HG02943 (cell line): ENCODE measurements at regions not wholly inside any gene's neighbourhood (a gene's known extent, or its start where the extent isn't known, plus 50 kb on each side); places are given as distances from the start of the nearest gene placed in this dataset.
"Not testable (repeated sequence)": the region's sequence is repeated elsewhere in the genome, so short reads cannot be mapped to it uniquely, and the experiment has no call there.

Experiments used
- ATAC-seq: cut with Tn5 transposase; IDR thresholded peaks from one replicate; pipeline ENCODE4 v1.9.1; 2021; ENCODE audit warnings: mild to moderate bottlenecking, low read depth, moderate library complexity; ENCODE audit not compliant: unreplicated experiment

GRCh38 chr1:166304131-166304530 lies 137.3 kb upstream of the FAM78B start:
- ATAC-seq: no peak

- no peak for ATAC-seq
Observed at GRCh38 chr1:166305371-166305770, 138.6 kb upstream of the FAM78B start.

GRCh38 chr1:166307261-166308188 lies 140.7 kb upstream of the FAM78B start:
- no peak for ATAC-seq

- not testable (repeated sequence) for ATAC-seq
Observed at GRCh38 chr1:166316306-166316705, 149.5 kb upstream of the FAM78B start.

GRCh38 chr1:166322470-166322869 lies 155.7 kb upstream of the FAM78B start:
- ATAC-seq: no peak

- no peak for ATAC-seq
Observed at GRCh38 chr1:166327886-166328285, 161.1 kb upstream of the FAM78B start.

GRCh38 chr1:166328956-166329355 lies 162.2 kb upstream of the FAM78B start:
- no peak for ATAC-seq

DNA sequence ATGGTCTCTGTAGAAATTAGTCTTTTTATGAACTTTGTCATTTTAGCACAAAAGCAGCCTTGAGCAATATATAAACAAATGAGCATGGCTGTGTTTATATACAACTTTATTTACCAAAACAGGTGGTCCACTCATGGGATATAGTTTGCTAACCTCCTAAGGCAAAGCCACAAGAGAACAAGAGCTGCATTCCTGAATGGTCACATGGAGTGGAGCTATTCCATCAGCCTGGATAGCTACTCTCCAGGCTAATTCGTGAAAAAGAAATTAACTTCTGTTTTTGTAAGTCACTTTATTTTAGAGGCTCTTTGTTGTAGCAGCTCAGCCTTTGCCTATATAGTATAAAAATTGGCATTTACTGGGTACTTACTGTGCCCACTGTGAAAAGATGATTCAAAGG lies 163.3 kb upstream of the FAM78B start:
- ATAC-seq: no peak

GRCh38 chr1:166338105-166338504 lies 171.3 kb upstream of the FAM78B start:
- no peak for ATAC-seq

- ATAC-seq: no peak
Observed at GRCh38 chr1:166340709-166341108, 173.9 kb upstream of the FAM78B start.

DNA sequence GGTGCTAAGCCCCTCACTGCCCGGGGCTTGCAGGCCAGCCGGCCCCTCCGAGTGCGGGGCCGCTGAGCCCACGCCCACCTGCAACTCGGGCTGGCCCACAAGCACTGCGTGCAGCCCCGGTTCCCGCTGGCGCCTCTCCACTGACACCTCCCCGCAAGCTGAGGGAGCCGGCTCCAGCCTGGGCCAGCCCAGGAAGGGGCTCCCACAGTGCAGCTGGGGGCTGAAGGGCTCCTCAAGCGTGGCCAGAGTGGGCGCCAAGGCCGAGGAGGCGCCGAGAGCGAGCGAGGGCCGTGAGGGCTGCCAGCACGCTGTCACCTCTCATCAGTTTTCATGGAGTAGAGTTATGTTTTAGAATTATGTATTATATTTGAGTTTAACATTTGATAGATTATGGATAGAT lies 176.5 kb upstream of the FAM78B start:
- ATAC-seq: no peak

DNA sequence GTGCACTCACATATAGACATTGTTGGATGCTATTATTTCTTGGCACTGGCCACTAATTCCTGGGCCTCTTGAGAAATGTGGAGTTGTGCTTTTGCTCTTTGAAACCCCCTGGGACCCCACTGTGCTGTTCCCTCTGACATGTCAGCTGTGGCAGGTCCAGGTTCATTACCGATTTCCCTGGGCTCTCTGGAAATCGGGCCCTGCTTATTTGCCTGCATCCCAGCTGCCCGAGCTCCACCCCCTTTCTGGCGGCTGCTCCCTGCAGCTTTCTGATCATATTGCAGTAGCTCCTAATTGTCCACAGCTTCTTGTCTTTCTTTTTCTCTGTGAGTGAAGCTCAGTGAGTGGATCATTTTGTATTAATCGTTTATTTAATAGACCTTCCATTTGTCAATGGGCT lies 183.7 kb upstream of the FAM78B start:
- no peak for ATAC-seq

- no peak for ATAC-seq
Observed at GRCh38 chr1:166351676-166352075, 184.9 kb upstream of the FAM78B start.

GRCh38 chr1:166353213-166353612 lies 186.4 kb upstream of the FAM78B start:
- no peak for ATAC-seq

DNA sequence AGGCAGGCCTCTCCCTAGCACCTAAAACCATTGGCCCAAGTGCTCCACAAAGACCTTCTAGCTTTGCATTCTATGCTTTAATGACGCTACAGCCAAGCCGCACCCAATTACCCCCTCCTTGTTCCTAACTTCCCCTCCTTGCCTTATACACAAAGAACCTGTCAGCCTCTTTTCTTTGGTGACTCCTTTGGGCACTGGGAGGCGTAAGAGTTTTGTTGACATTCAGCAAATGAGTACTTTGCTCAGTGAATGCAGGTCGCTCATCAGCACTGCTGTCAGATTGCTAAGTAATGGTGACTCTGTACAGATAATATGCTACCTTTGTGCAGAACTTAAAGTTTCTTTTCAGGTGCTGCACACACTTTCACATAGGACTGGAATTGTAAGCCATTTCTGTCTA lies 187.6 kb upstream of the FAM78B start:
- no peak for ATAC-seq

DNA sequence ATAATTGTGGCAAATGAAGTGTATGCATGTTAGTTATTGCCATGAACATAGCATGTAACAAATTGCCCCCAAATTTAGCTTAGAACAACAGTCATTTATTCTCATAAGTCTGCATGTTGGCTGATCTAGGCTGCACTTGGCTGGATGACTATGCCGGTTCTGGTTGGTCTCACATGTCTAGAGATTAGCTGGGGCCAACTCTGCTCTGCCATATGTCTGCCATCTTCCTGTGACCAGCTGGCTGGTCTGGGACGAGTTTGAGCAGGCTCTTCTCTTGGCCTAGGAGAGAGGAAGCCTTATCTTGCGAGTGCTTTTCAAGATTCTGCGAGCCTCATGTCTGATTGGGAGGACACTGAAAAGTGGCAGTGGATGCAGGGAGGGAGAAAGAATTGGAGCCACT lies 198.3 kb upstream of the FAM78B start:
- ATAC-seq: no peak

DNA sequence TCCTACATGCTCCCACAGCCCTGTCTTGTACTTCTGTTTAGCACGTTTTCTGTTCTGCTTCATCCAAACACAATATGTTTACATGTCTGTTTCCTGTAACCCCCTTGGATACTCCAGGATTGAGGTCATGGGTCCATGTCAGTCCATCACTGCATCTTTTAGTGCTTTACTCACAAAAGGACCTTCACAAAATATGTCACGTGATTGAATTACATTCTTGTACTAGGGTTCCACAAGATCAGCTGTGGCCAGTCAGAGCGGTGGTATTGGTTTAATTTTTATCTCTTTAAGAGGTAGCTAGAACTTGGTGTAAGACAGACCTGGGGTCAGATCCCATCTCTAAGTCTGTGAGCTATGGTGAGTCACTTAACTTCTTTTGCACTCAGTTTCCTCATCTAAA lies 201.2 kb upstream of the FAM78B start:
- ATAC-seq: no peak

DNA sequence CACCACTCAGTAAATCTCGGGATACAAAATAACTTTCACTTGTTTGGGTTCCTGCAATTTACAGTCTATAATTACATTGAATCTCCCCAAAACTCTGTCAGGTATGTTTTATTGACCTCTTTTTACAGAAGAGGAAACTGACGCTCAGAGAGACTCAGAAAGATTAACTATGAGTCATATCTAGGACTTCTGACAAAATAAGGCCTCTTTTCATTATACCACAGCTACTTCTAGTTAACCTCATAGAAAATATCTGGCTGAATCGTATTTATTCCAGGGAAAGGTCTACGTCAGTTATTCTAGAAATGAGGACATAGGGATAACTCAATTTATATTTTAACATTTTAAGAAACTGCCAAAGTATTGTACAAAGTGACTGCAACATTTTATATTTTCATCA lies 211.1 kb upstream of the FAM78B start:
- no peak for ATAC-seq

GRCh38 chr1:166378805-166379204 lies 212.0 kb upstream of the FAM78B start:
- no peak for ATAC-seq

- ATAC-seq: no peak
Observed at GRCh38 chr1:166379447-166379846, 212.6 kb upstream of the FAM78B start.

DNA sequence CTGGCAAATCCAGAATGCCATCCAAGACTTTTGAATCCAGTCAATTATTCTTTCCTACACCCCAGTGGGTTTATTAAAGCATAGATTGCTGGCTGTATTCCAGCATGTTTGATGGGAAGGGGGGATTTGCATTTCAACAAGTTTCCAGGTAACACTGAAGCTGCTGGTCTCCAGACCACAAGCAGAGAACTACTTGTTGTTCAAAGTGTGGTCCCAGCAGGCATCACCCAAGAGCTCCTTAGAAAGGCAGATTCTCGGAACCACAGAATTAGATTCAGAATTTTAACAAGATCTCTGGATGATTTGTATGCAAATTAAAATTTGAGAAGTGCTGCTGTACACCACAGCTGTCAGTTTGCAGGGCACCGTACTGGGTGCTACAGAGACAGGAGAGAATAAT lies 216.3 kb upstream of the FAM78B start:
- no peak for ATAC-seq

GRCh38 chr1:166383635-166384346 lies 217.0 kb upstream of the FAM78B start:
- ATAC-seq: no peak
